ENCODE measurements at regions not wholly inside any gene's neighbourhood (a gene's known extent, or its start where the extent isn't known, plus 50 kb on each side); places are given as distances from the start of the nearest gene placed in this dataset.
"Not testable (repeated sequence)": the region's sequence is repeated elsewhere in the genome, so short reads cannot be mapped to it uniquely, and the experiment has no call there.

GRCh38 chr12:33593753-33594152 is 154.1 kb upstream of the SYT10 start:
- DNase-seq: no peak

- DNase-seq: no peak
These were observed 156.4 kb upstream of the SYT10 start for GRCh38 chr12:33596061-33596460.

- DNase-seq: no peak
These were observed 157.2 kb upstream of the SYT10 start for GRCh38 chr12:33596814-33597213.

- no peak for DNase-seq
These were observed 162.9 kb upstream of the SYT10 start for GRCh38 chr12:33602515-33602914.

- DNase-seq: no peak
These were observed 166.1 kb upstream of the SYT10 start for GRCh38 chr12:33605757-33606156.

- DNase-seq: no peak
These were observed 170.3 kb upstream of the SYT10 start for GRCh38 chr12:33609910-33610309.

GRCh38 chr12:33614630-33615029 is 175.0 kb upstream of the SYT10 start:
- DNase-seq: no peak

GRCh38 chr12:33617218-33617617 is 177.6 kb upstream of the SYT10 start:
- no peak for DNase-seq

- no peak for DNase-seq
These were observed 188.5 kb upstream of the SYT10 start for GRCh38 chr12:33628087-33628486.

- no peak for DNase-seq
These were observed 194.9 kb upstream of the SYT10 start for GRCh38 chr12:33634544-33634943.

GRCh38 chr12:33636930-33637329 is 197.3 kb upstream of the SYT10 start:
- DNase-seq: not testable (repeated sequence)

GRCh38 chr12:33639975-33640374 is 200.4 kb upstream of the SYT10 start:
- DNase-seq: no peak

GRCh38 chr12:33649992-33650391 is 210.4 kb upstream of the SYT10 start:
- DNase-seq: no peak

- DNase-seq: no peak
These were observed 211.2 kb upstream of the SYT10 start for GRCh38 chr12:33650832-33651231.

- no peak for DNase-seq
These were observed 213.7 kb upstream of the SYT10 start for GRCh38 chr12:33653362-33653761.

GRCh38 chr12:33654313-33654712 is 214.7 kb upstream of the SYT10 start:
- DNase-seq: no peak

- DNase-seq: no peak
These were observed 223.5 kb upstream of the SYT10 start for GRCh38 chr12:33663000-33663654.

GRCh38 chr12:33669349-33669748 is 229.7 kb upstream of the SYT10 start:
- DNase-seq: no peak

GRCh38 chr12:33670284-33670683 is 230.7 kb upstream of the SYT10 start:
- DNase-seq: no peak

- DNase-seq: no peak
These were observed 232.1 kb upstream of the SYT10 start for GRCh38 chr12:33671676-33672075.

GRCh38 chr12:33672836-33673577 is 233.4 kb upstream of the SYT10 start:
- no peak for DNase-seq

GRCh38 chr12:33676866-33677265 is 237.2 kb upstream of the SYT10 start:
- no peak for DNase-seq

GRCh38 chr12:33678221-33678964 is 238.8 kb upstream of the SYT10 start:
- DNase-seq: no peak

- DNase-seq: no peak
These were observed 250.9 kb upstream of the SYT10 start for GRCh38 chr12:33690562-33690961.

Data from NCI-H146 (cell line).